Thyroid gland (tissue), 4 donors: ENCODE measurements at regions not wholly inside any gene's neighbourhood (a gene's known extent, or its start where the extent isn't known, plus 50 kb on each side); places are given as distances from the start of the nearest gene placed in this dataset.

Experiments
- CTCF ChIP-seq, 6 experiments: fragments of 200-600 bp in 3 of 6; fragments of 450-650 bp in 3 of 6; sonication (generic) in 3 of 6; IDR thresholded peaks; one replicate each; pipeline ENCODE4 v1.5.1; 2016 to 2019; ENCODE audit warnings: antibody characterized with exemption in 6 of 6, mild to moderate bottlenecking in 2 of 6, inconsistent platforms in 1 of 6, moderate library complexity in 1 of 6
- POLR2A ChIP-seq, 2 donors: fragments of 450-650 bp; IDR thresholded peaks; one replicate each; pipeline ENCODE4 v1.6.1; 2017; ENCODE audit warnings: antibody characterized with exemption in 2 of 2, mild to moderate bottlenecking in 2 of 2, moderate library complexity in 1 of 2

DNA sequence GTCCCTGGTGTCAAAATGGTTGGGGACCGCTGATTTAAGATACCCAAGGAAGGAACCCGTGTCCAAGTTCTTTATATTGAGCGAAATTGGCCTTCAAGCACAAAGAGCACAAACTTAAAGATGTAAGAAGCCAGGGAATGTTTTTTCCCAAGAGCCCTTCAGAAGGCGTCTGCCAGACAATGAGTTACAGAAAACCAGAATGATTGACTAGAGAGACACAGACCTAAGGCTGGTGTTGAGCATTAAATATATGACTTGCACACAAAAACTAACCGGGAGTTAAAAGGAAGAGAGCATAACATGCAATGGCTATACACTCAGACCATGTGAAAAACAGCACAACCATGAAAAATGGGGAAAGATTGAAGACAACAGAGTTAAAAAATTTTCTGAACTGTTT, 157.5 kb upstream of the FAM9B start:
- TF ChIP-seq CTCF (IDR thresholded peaks at IDR 0.05) (no peak), POLR2A (IDR thresholded peaks at IDR 0.05) (no peak)
